DOHH2 (cell line): ENCODE measurements at regions not wholly inside any gene's neighbourhood (a gene's known extent, or its start where the extent isn't known, plus 50 kb on each side); places are given as distances from the start of the nearest gene placed in this dataset.

Experiments used
- EZH2phosphoT487 ChIP-seq: fragments of 200-600 bp; sonication (generic); IDR thresholded peaks from 2 replicates; pipeline ENCODE4 v1.6.1; 2017; ENCODE audit warnings: borderline replicate concordance, mild to moderate bottlenecking, antibody characterized with exemption, low read length, moderate library complexity, mixed read lengths
- TF ChIP-seq, protein P1 (sequence below): fragments of 200-600 bp; sonication (generic); IDR thresholded peaks from one replicate; pipeline ENCODE4 v1.5.1; 2014; ENCODE audit warnings: antibody characterized with exemption, mild to moderate bottlenecking, low read depth, low read length; ENCODE audit not compliant: poor library complexity, severe bottlenecking

DNA sequence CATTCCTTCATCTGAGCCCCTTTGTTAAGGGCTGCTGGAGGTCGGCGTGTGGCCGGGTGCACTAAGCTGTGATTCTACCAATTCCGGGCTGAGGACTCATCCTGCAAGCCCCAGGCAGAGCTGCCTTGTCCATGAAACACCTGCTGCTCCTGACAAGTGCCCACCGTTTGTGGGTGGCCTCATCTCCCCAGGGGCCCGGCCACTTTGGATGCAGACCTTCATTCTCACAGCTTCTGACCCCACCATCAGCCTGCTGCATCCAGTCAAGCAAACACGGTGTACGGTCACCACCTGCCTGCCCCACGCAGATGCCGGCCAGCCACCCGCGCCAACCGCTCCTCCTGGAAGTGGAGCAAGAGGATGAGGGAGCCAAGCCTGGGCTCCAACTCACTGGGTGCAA is 382.7 kb downstream of the THBS2 start:
- TF ChIP-seq, protein P1, sequence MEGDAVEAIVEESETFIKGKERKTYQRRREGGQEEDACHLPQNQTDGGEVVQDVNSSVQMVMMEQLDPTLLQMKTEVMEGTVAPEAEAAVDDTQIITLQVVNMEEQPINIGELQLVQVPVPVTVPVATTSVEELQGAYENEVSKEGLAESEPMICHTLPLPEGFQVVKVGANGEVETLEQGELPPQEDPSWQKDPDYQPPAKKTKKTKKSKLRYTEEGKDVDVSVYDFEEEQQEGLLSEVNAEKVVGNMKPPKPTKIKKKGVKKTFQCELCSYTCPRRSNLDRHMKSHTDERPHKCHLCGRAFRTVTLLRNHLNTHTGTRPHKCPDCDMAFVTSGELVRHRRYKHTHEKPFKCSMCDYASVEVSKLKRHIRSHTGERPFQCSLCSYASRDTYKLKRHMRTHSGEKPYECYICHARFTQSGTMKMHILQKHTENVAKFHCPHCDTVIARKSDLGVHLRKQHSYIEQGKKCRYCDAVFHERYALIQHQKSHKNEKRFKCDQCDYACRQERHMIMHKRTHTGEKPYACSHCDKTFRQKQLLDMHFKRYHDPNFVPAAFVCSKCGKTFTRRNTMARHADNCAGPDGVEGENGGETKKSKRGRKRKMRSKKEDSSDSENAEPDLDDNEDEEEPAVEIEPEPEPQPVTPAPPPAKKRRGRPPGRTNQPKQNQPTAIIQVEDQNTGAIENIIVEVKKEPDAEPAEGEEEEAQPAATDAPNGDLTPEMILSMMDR: no peak
- no peak for TF ChIP-seq EZH2phosphoT487
